NCI-H2107 treated with DMSO at 0.1 percent for 48 hours (cell line): ENCODE measurements at regions not wholly inside any gene's neighbourhood (a gene's known extent, or its start where the extent isn't known, plus 50 kb on each side); places are given as distances from the start of the nearest gene placed in this dataset.

ENCODE experiments used
- DNase-seq: peaks from one replicate; lab custom pipeline; 2025; ENCODE audit not compliant: unreplicated experiment; lab: John Stamatoyannopoulos, UW

GRCh38 chr20:59431014-59431413, 130.6 kb downstream of the EDN3 start:
- DNase-seq: no peak

- no peak for DNase-seq
Observed at GRCh38 chr20:59434960-59435359, 134.5 kb downstream of the EDN3 start.

GRCh38 chr20:59435518-59435917, 135.1 kb downstream of the EDN3 start:
- DNase-seq: no peak

- no peak for DNase-seq
Observed at GRCh38 chr20:59437601-59438031, 137.2 kb downstream of the EDN3 start.

DNA sequence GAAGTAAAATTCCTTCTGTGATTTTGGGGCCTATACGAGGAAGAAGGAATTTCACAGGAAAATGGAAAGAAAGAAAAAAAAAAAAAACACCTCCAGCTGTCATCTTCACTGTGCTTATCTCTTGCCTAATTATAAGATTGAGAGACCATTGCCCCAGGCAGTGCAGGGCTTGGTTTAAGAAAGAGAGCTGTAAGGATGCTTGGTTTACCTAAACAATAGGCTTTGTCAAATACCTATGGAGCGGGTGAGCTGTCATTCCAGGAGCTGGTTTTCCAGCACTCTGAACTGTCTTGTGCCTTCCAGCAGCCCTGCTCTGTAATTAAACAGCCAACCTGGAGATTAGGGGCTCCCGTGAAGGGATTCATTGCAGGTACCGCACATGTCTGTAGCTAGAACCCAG, 137.8 kb downstream of the EDN3 start:
- no peak for DNase-seq

DNA sequence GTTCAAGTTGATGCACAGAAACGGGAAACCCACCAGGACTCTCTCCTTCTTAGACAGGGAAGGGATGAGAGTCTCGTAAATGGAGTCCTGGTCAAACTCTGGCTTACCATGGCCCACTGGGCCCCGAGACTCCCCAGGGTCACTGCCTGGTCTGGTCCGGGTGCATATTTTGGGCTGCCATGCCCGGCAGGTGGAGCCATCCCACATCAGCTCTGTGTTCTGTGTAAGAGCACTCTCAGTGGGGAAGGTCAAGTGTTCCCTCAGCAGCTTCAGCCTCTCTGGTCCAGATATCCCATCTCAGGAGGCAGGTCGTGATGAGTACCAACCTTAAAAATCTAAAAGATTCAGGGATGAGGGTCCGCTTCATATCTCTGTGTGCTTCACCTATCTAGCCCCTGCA, 138.8 kb downstream of the EDN3 start:
- DNase-seq: no peak

- no peak for DNase-seq
Observed at GRCh38 chr20:59441306-59441705, 140.9 kb downstream of the EDN3 start.

DNA sequence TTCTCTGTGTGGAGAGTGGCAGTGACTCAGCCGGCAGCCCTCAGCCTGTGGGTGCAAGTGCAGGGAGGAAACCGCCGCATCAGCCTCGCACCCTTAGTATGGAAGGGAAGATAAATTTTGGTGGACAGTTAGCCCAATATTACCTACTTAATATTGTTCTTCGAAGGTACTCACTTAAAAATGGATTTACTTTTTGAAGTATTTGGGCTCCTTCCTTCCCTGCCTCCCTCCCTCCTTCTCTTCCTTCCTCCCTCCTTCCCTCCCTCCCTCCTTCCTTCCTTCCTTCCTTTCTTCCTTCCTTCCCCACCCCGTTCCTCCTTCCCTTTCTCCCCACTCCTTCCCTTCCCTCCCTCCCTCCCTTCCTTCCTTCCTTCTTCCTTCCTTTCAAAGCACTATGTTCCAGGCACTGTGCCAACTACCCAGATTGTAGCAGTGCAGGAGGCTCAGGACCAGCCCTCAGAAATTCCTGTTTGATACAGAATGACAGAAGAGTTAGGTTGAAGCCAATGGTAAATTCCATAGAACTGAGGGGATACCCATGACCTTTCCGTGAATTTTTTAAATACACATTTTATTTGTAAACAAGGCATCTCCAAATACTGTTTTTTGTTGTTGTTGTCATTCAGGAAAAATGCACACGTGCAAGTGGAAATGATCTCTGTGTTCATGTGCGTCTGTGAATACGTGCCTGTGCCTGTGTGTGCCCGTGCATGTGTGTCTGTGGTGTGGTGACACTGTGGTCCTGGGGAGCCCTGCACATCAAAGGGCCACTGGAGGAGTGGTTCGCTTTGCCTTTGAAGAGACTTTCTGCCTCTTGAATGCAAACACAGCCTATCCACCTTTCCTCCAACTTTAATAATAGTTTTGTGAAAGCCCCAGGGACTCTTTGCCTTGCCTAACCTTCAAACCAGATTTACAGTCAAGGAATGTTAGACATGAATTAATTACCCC, 141.7 kb downstream of the EDN3 start:
- DNase-seq: no peak

GRCh38 chr20:59443550-59443949, 143.1 kb downstream of the EDN3 start:
- no peak for DNase-seq

GRCh38 chr20:59446376-59446775, 146.0 kb downstream of the EDN3 start:
- no peak for DNase-seq

DNA sequence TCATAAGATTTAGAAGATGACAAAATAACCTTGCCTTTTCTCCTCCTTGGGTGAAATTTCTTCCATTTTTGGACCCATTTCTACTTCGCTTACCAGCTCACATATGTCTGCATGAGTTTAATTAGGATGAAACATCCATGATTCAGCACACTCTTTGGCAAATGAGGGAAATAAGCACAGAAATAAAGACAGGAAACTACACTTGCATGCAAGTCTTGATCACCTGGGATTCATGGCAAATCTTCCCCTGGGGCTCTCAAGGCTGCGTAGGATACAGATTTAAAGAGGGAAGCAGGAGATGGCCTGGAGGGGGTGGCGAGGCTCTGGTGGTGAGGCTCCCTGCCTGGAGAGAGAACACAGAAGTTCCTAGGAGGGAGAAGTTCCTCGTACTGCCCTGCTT, 147.8 kb downstream of the EDN3 start:
- DNase-seq: no peak

DNA sequence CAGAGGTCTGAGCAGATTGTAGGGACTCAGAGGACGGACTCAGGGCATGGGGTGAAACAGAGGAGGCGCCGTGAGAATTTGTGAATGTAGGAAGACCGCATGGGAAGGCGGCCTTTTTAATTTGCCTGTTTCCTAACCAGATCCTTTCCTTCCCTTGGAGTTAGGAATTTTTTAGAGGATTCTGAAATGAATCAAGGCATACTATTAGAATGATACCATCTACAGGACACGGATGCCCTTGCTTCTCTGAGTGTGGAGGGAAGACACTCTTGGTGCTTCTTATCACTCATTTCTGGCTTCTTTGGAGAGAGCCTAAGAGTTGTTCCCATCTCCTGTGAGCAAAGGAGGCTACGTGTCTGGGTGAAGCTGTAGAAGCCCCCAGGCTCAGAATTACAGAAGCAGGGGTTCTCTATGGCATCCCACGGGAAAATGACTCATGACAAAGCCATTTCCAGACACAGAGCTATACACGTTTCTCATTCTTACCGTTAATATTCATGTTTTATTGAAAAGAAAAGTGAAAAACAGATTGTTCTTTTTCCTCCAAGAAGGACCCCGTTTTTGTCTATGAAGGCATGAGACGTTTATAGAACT, 148.5 kb downstream of the EDN3 start:
- no peak for DNase-seq

DNA sequence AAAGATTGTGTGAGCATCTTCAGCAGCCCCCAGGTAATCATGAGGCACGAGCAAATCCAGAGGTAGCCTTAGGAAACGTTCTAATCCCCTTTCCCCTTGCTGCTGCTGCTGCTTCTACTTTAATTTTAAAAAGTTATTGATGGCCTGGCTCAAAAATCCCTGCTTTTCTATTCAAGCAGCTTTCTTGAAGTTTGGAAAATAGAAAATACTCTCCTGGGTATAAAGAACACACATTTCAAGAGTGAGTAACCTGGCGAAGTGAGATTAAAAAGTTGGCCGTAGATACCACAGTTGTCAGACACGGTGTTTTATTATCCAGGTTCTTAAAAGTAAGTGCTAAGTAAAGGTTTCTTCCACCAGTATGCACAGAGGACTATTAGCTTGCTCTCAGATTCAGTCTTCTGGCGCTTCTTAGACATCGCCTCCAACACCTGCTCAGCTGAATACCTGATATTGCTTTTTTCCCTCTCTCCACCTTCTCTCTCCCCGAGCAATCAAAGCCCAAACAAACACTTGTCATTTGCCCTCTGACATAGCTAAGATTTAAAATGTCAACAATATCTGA, 150.7 kb downstream of the EDN3 start:
- DNase-seq: no peak

DNA sequence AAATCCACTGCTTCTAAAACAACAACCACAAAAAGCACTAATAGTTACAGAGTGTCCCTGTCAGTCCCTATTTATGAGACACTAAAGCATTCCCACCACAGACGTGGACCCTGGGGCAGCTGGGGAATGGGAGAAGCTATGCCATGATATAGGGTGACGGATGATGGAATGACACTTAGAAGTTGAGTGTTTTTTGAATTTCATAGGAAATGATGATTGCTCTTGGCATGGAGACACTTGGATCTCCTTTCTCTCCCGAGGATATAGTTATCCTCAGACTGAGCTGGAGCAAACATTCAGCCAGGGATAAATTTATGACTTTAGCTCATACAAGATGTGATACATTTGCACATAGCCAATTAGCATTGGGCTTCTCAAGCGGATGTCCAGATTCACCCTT, 151.2 kb downstream of the EDN3 start:
- no peak for DNase-seq

DNA sequence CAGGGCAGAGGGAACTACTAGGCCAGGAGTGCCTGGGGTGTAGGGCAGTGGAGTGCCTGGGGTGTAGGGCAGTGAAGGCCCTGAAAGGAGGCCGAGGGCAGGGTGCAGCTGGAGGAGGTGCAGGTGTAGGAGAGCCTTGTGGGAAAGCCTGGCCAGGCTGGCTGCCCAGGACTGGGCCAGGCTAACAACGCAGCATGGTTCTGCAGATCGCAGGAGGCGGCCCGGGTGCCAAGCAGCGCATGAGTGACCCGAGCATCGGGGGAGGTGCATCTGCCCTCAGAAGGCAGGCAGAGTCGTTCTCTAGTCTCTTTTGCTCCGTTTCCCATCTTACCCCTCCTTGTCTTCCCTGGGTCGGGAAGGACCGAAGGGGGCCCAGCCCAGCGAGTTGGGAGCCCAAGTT, 151.5 kb upstream of the PHACTR3 start:
- no peak for DNase-seq

GRCh38 chr20:59453759-59454560, 150.4 kb upstream of the PHACTR3 start:
- no peak for DNase-seq

GRCh38 chr20:59455402-59456341, 148.7 kb upstream of the PHACTR3 start:
- DNase-seq: no peak

- no peak for DNase-seq
Observed at GRCh38 chr20:59456342-59457279, 147.7 kb upstream of the PHACTR3 start.

GRCh38 chr20:59458645-59459044, 145.7 kb upstream of the PHACTR3 start:
- DNase-seq: no peak
